ENCODE measurements at regions not wholly inside any gene's neighbourhood (a gene's known extent, or its start where the extent isn't known, plus 50 kb on each side); places are given as distances from the start of the nearest gene placed in this dataset.

DNA sequence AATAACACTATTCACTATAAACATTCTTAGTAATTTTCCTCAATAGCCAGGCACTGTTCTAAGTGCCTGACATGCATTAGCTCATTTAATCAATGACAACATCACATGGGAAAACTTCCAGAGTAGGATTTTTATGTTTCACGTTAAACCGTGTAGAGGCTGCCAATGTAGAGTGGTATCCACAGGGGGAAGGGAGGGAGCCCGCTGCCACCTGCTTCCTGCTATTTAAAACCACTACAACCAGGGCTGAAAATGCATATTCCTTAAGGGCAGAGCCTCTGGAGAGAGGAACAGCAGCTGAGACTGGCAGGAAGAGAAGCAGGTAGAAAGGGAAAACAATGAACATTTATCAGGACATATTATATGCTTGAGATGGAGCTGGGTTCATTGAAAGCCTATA, 684.3 kb upstream of the AUTS2 start:
- CTCF ChIA-PET, result no interaction called here
- Histone ChIP-seq H3K9me3 (ENCODE audit: low read length) (0 out of 2 replicates have a peak, but pooled peaks cover 5% of the 10 kb centered on the region), H3K36me3 (ENCODE audit: low read depth, low read length) (no peaks in the 10 kb centered on the region), H3K4me3 (ENCODE audit: low read length) (no peak overlapping the region), H3K27ac (ENCODE audit: low read length) (no peak overlapping the region), H3F3A (ENCODE audit: low read length, unreplicated experiment) (no peaks in the 10 kb centered on the region), H3K9ac (ENCODE audit: low read length) (no peak overlapping the region), H3K4me2 (ENCODE audit: low read length) (no peak overlapping the region), H2AFZ (ENCODE audit: low read length) (no peak overlapping the region), H3K27me3 (ENCODE audit: low read length) (no peaks in the 10 kb centered on the region), H3K4me1 (ENCODE audit: insufficient read depth, low read length) (no peaks in the 10 kb centered on the region), H3K9me2 (replicated peaks; ENCODE audit: low read length) (no peaks in the 10 kb centered on the region), H4K20me1 (ENCODE audit: low read length) (no peaks in the 10 kb centered on the region), H3K79me2 (ENCODE audit: low read length) (no peaks in the 10 kb centered on the region)
- intact Hi-C loops (cut with micrococcal nuclease), result no loop called here
- no peak for ATAC-seq
- BruUV-seq (replicated peaks), result no TSS peak
- TF ChIP-seq CTCF (conservative IDR thresholded peaks at IDR 0.05; ENCODE audit: low read depth, low read length), result no peak
- TF ChIP-seq EZH2 (IDR thresholded peaks at IDR 0.05; ENCODE audit: low read length, unreplicated experiment), result no peak
- no peak for TF ChIP-seq EZH2phosphoT487 (IDR thresholded peaks at IDR 0.05; ENCODE audit: borderline replicate concordance, low read length)
- POLR2A ChIA-PET (ENCODE audit: unreplicated experiment), result no interaction called here
- DNase-seq, result no peak

DNA sequence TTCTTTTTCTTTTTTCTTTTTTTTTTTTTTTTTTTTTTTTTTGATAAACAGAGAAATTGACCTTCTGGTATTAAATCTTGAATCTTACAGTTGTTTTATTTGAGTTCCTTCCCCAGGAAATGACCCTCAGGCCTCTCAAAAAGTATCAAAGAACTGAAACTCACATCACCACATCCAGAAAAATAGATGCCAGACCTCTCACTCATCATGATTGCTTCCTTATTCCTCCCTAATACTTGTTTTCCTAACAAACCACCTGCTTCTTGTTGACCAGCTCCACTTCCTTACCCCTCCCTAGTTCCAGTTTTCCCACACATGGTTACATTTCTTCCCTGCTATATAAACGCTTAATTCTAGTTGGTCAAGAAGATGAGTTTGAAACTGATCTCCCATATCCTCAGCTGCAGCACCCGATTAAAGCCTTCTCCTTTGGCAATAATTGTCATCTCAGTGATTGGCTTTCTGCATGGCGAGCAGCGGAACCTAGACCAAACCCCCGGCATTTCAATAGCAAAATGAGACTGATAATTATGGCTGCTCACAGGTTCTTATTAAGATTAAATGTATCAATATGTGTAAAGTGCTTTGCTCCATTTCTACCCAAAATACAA, 681.1 kb upstream of the AUTS2 start:
- H3K9me3 ChIP-seq (ENCODE audit: low read length), result 0 out of 2 replicates have a peak, but pooled peaks cover 5% of the 10 kb centered on the region
- H3F3A ChIP-seq (ENCODE audit: low read length, unreplicated experiment), result no peaks in the 10 kb centered on the region
- no peaks in the 10 kb centered on the region for H3K9me2 ChIP-seq (replicated peaks; ENCODE audit: low read length)
- BruUV-seq (replicated peaks), result no TSS peak
- H2AFZ ChIP-seq (ENCODE audit: low read length), result no peak overlapping the region
- no peaks in the 10 kb centered on the region for H3K36me3 ChIP-seq (ENCODE audit: low read depth, low read length)
- no peak for ATAC-seq
- intact Hi-C loops (cut with micrococcal nuclease), result no loop called here
- H3K27me3 ChIP-seq (ENCODE audit: low read length), result no peaks in the 10 kb centered on the region
- DNase-seq, result no peak
- H4K20me1 ChIP-seq (ENCODE audit: low read length), result no peaks in the 10 kb centered on the region
- ChIA-PET CTCF (no interaction called here), POLR2A (ENCODE audit: unreplicated experiment) (no interaction called here)
- no peak overlapping the region for H3K4me3 ChIP-seq (ENCODE audit: low read length)
- TF ChIP-seq CTCF (conservative IDR thresholded peaks at IDR 0.05; ENCODE audit: low read depth, low read length), result no peak
- no peak for TF ChIP-seq EZH2phosphoT487 (IDR thresholded peaks at IDR 0.05; ENCODE audit: borderline replicate concordance, low read length)
- TF ChIP-seq EZH2 (IDR thresholded peaks at IDR 0.05; ENCODE audit: low read length, unreplicated experiment), result no peak
- H3K4me1 ChIP-seq (ENCODE audit: insufficient read depth, low read length), result no peaks in the 10 kb centered on the region
- H3K9ac ChIP-seq (ENCODE audit: low read length), result no peak overlapping the region
- no peak overlapping the region for H3K27ac ChIP-seq (ENCODE audit: low read length)
- H3K79me2 ChIP-seq (ENCODE audit: low read length), result no peaks in the 10 kb centered on the region
- H3K4me2 ChIP-seq (ENCODE audit: low read length), result no peak overlapping the region

GRCh38 chr7:68918621-68919020, 679.7 kb upstream of the AUTS2 start:
- Histone ChIP-seq H3K27me3 (ENCODE audit: low read length) (no peaks in the 10 kb centered on the region), H3K27ac (ENCODE audit: low read length) (no peak overlapping the region), H3K9me2 (replicated peaks; ENCODE audit: low read length) (no peaks in the 10 kb centered on the region), H3K4me1 (ENCODE audit: insufficient read depth, low read length) (no peaks in the 10 kb centered on the region), H4K20me1 (ENCODE audit: low read length) (no peaks in the 10 kb centered on the region), H3K79me2 (ENCODE audit: low read length) (no peaks in the 10 kb centered on the region), H3F3A (ENCODE audit: low read length, unreplicated experiment) (no peaks in the 10 kb centered on the region), H3K4me3 (ENCODE audit: low read length) (no peak overlapping the region), H3K9ac (ENCODE audit: low read length) (no peak overlapping the region), H3K9me3 (ENCODE audit: low read length) (0 out of 2 replicates have a peak, but pooled peaks cover 5% of the 10 kb centered on the region), H3K36me3 (ENCODE audit: low read depth, low read length) (no peaks in the 10 kb centered on the region), H2AFZ (ENCODE audit: low read length) (no peak overlapping the region), H3K4me2 (ENCODE audit: low read length) (no peak overlapping the region)
- ChIA-PET POLR2A (ENCODE audit: unreplicated experiment) (no interaction called here), CTCF (no interaction called here)
- intact Hi-C loops (cut with micrococcal nuclease), result no loop called here
- no peak for DNase-seq
- TF ChIP-seq CTCF (conservative IDR thresholded peaks at IDR 0.05; ENCODE audit: low read depth, low read length) (no peak), EZH2 (IDR thresholded peaks at IDR 0.05; ENCODE audit: low read length, unreplicated experiment) (no peak), EZH2phosphoT487 (IDR thresholded peaks at IDR 0.05; ENCODE audit: borderline replicate concordance, low read length) (no peak)
- ATAC-seq, result no peak
- no TSS peak for BruUV-seq (replicated peaks)
